Daoy (cell line): ENCODE measurements at regions not wholly inside any gene's neighbourhood (a gene's known extent, or its start where the extent isn't known, plus 50 kb on each side); places are given as distances from the start of the nearest gene placed in this dataset.
"Not testable (repeated sequence)": the region's sequence is repeated elsewhere in the genome, so short reads cannot be mapped to it uniquely, and the experiment has no call there.

ENCODE experiments used
- DNase-seq: peaks from one replicate; pipeline ENCODE4 v3.0.0-alpha.2; 2015; ENCODE audit warnings: low read depth

- DNase-seq, result no peak
These were observed 113.3 kb upstream of the RORA start for GRCh38 chr15:61342390-61342789.

DNA sequence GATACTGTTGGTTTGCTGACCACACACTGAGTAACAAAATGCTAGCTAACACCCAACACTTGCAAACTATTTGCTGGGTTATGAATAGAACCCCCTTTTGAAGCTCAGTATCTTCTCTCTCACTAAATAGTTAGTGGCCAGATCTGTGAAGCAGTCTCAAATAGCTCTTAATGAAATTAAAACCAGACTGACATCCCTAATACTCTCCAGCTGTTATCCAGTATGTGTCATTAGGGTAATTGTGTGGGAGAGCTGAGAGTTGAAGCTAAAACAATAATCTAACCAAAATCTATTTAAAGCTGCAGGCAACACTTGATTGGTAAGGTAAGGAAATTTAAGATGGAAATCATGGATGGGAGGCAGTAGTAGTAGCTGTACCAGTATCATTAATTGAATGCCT lies 110.4 kb upstream of the RORA start:
- no peak for DNase-seq

DNA sequence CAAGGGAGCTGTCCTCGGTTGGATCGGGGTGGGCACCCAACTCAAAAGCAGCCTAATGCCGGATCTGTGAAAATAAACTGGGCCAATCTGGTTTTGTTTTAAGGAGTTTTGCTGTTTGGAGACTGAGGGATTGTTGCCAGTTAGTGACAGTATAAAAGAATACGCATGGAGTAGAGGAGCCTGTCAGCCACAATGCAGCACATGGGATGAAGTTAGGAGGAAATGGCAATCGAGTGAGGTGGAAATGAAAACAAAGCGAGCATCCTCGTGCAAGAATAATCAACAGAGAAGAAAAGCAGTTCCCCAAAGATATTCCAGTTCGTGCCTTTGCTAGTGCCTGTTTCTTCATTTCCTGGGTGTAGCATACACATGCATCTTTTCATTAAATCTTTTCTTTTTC lies 108.4 kb upstream of the RORA start:
- DNase-seq, result no peak

- DNase-seq, result peak; percentile 4
These were observed 107.0 kb upstream of the RORA start for GRCh38 chr15:61336026-61336638.

- DNase-seq, result not testable (repeated sequence)
These were observed 105.6 kb upstream of the RORA start for GRCh38 chr15:61334714-61335113.

DNA sequence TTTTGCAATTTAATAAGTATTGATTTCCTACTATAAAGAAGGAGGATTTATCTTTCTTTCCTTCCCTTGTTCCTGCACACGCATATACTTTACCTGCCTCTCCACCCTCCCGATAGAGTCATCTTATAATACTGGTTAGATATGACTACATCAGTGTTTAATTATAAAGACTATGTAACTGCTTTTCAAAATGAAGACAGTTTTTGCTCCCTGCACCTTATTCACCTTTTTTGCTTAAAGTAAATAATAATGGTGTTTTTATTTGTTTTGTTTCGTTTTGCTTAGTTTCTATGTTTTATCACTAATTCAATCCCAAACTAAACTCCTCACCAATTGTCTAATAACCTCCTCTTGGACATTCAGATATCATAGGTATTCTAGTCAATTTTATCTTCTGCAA lies 101.9 kb upstream of the RORA start:
- no peak for DNase-seq

GRCh38 chr15:61327019-61327631 lies 98.0 kb upstream of the RORA start:
- peak; percentile 15 for DNase-seq

GRCh38 chr15:61319892-61320291 lies 90.8 kb upstream of the RORA start:
- no peak for DNase-seq

- no peak for DNase-seq
These were observed 89.9 kb upstream of the RORA start for GRCh38 chr15:61318802-61319525.

GRCh38 chr15:61318301-61318700 lies 89.2 kb upstream of the RORA start:
- DNase-seq, result no peak

- no peak for DNase-seq
These were observed 86.4 kb upstream of the RORA start for GRCh38 chr15:61315471-61315870.

DNA sequence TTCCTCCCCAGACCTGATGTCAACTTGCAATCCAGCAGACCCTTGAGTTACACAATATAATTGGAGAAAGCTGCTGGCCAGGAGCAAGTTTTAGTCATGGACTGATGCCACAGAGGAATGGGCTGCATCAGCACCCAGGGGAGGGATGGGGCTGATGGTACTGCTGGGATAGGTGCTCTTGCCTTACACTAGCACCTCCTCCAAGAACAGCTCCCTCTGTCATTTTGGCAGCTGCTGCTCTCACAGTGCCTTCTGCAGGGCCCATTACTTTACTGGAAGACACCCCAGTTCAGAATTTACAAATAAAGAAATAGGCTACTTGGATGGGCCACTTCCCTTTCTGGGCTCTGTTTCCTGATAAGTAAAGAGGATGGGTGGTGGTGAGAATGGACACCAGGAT lies 85.3 kb upstream of the RORA start:
- DNase-seq, result no peak

DNA sequence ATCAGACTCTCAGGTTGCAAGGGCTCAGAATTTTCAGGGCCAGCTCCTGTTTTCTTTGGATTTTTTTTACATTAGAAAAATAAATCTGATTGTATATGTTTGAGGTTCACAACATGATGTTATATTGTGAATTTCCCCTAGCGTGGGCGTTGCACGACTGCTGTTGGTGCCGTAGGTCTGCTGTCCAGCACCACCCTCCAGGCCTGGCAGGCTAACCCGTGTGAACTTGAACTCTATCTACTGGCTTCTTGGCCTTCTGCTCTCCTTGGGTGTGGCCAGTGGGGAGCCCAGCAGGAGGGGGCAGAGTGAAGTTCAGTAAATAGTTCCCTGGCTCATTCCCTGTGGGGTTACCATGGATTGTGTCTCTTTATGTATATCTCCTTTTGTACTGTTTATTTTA lies 80.5 kb upstream of the RORA start:
- DNase-seq, result no peak

DNA sequence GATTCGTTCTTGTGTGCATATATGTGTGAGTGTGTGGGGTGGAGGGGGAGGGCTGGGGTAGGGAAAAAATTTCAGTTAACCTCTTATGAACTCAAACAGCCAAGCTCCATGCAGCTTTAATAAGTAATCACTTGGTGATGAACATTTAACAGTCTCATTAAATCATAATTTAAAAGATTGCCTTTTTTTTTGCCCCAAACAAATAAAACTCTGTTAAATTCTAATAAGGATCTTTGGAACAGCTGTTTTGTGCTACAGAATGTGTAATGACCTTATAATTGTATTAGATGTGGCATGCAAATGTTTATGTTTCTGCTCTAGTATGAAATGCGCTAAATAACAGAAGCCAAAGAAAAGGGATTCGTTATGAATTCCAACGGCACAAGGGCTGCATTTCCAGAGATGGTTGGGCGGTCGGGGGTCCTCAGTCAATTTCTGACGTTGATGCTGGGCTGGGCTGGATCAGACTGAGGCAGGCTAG lies 80.0 kb upstream of the RORA start:
- DNase-seq, result no peak

GRCh38 chr15:61308437-61308836 lies 79.3 kb upstream of the RORA start:
- no peak for DNase-seq

DNA sequence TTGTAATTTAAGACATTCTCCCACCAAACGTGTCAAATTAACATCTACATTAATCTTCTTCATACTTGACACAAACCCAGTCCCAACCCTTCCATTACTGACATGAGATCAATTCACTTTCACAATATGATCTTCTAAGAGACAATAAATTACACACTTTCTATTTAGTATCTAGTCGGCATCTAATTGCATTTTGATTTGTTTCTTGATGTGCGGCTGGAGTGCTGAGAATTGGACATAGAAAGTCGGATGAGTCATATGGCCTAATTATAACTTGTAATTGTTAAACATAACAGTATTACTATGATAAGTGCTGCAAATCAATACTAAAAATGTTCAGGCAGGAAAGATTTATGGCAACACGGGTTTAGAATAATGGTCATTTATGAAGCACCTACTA lies 78.4 kb upstream of the RORA start:
- DNase-seq, result no peak

DNA sequence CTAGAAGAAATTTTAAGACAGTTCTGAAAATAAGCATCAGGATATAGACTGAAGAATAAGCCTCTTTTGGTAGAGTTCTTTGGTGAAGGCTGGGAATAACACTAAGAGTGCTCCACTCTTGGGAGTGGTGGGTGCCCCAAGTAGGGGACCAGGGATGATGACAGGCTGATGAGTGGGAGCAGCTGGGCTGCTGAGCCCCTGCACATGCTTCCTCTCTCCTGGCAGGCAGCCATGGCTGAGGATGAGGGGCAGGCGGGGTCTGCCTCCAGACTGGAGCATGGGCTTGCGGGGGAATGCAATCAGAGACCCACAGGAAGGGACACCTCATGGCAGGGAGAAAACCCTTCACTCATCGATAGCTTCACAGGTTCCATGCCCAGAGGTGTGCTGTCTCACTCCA lies 72.6 kb upstream of the RORA start:
- no peak for DNase-seq

DNA sequence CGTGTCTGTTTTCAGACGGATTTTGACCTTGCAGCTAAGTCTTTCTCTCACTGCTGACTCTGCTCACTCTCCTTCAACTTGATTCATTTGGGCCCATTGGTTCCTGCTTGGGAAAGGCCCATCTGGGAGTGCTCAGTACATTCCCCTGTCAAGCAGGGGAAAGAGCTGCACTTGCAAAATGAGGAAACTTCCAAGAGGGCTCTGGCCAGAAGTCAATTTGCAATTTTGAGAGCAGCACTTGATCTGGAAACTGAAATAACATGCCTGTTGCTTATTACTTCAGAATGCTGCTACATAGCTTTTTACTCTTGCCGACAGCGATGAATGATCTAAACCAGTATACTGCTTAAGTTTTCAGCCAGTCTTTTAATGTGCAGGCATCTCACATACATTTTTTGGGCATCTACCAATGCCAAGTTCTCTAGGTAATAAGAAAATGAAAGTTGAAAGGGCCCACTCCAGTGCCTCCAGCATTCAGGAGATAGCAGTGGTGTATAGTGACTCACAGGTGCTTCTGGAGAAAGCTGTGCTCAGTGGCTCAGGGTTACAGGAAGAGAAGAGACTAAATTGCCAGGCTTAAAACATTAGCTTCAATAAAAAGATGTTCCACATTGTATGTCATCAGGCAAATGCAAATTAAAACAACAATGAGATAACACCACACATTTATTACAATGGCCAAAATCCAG lies 70.1 kb upstream of the RORA start:
- no peak for DNase-seq

GRCh38 chr15:61295239-61295638 lies 66.1 kb upstream of the RORA start:
- no peak for DNase-seq

DNA sequence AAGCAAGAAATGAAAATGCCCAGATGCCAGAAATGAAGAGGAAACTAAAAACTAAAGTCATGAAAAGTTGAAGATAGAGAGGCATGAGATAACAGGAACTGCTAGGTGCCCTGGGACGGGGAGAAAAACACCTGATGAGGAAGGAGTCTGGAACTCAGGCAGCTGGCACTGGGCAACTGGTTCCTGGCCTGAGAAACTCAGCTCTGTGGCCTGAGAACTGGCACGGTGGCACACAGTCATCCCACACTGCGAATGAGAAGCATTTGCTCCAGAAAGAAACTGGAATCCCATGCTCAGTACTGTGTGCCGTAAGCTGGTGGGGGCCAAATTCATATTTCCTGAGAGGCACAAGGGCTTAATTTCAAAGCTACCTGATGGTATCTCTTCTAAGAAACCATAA lies 53.6 kb upstream of the RORA start:
- DNase-seq, result no peak

GRCh38 chr15:61281328-61281727 lies 52.2 kb upstream of the RORA start:
- no peak for DNase-seq
